HCT116 (cell line): ENCODE measurements at regions not wholly inside any gene's neighbourhood (a gene's known extent, or its start where the extent isn't known, plus 50 kb on each side); places are given as distances from the start of the nearest gene placed in this dataset.

Source experiments
- ATAC-seq: fragments of 200-7000 bp; cut with Tn5 transposase; 2 replicates; pipeline ENCODE4 v1.9.1; 2020; ENCODE audit warnings: mild to moderate bottlenecking, moderate library complexity
- BruUV-seq: library from RNA; stranded (reverse); fragments of 400-500 nt; replicated peaks from 2 replicates; lab custom pipeline; 2021; lab: Mats Ljungman, UMichigan
- CTCF ChIA-PET: fragments of 300-600 bp; sonication (Branson Sonifier 250); formaldehyde crosslinking; loops from one replicate; lab custom pipeline; 2021; ENCODE audit warnings: antibody characterized with exemption; lab: Charles Lee
- POLR2A ChIA-PET: fragments of 300-600, 350-600 bp; sonication (Branson Sonifier 250); formaldehyde crosslinking; loops from one replicate; lab custom pipeline; 2021; ENCODE audit warnings: antibody characterized with exemption; lab: Charles Lee
- RAD21 ChIA-PET, 2 experiments: fragments of 300-600 bp; sonication (Branson Sonifier 250); formaldehyde crosslinking; loops; one replicate each; lab custom pipeline; 2023; ENCODE audit warnings: low total read pairs in 2 of 2; ENCODE audit not compliant: uncharacterized antibody in 2 of 2, unreplicated experiment in 2 of 2, low non-redundant PET in 1 of 2; lab: Charles Lee
- DNase-seq: peaks from one replicate; pipeline ENCODE4 v3.0.0-alpha.2; 2010; ENCODE audit warnings: low read depth, low spot score
- H2AFZ ChIP-seq: fragments of 200-600 bp; shearing (Covaris generic), sonication (generic); 2 replicates; pipeline ENCODE4 v1.6.1; 2017; ENCODE audit warnings: low read depth, mixed run types, mixed read lengths, antibody characterized with exemption, low read length; ENCODE audit not compliant: poor library complexity, severe bottlenecking
- H3K27ac ChIP-seq: 2 replicates; pipeline ENCODE4 v1.5.1; 2012; ENCODE audit warnings: low read depth, low read length
- H3K27me3 ChIP-seq: fragments of 200-600 bp; sonication (generic); 2 replicates; pipeline ENCODE4 v1.6.1; 2016; ENCODE audit warnings: mixed run types, low read length, mixed read lengths; ENCODE audit not compliant: insufficient read depth
- H3K36me3 ChIP-seq, 2 experiments: fragments of 200-500 bp in 1 of 2; fragments of 200-600 bp in 1 of 2; sonication (Bioruptor generic) in 1 of 2; sonication (generic) in 1 of 2; 2 replicates each; pipeline versions ENCODE4 v1.5.1 to v1.6.1; 2014 to 2016; ENCODE audit warnings: low read length in 2 of 2, inconsistent platforms in 1 of 2, mixed read lengths in 1 of 2, mixed run types in 1 of 2; ENCODE audit not compliant: insufficient read depth in 2 of 2, control insufficient read depth in 1 of 2
- H3K4me1 ChIP-seq, 2 experiments: fragments of 200-600 bp in 1 of 2; sonication (generic) in 1 of 2; 2 replicates each; pipeline versions ENCODE4 v1.5.1 to v1.6.1; 2012 to 2017; ENCODE audit warnings: low read length in 2 of 2, inconsistent platforms in 1 of 2, mild to moderate bottlenecking in 1 of 2, mixed read lengths in 1 of 2, mixed run types in 1 of 2, moderate library complexity in 1 of 2; ENCODE audit not compliant: insufficient read depth in 2 of 2, control insufficient read depth in 1 of 2
- H3K4me2 ChIP-seq: fragments of 200-600 bp; sonication (generic); 2 replicates; pipeline ENCODE4 v1.6.1; 2017; ENCODE audit warnings: mixed run types, low read length, mixed read lengths
- H3K4me3 ChIP-seq, 2 experiments: fragments of 200-600 bp in 1 of 2; sonication (generic) in 1 of 2; replicated peaks in 1 of 2; 2 replicates each; pipeline ENCODE4 v1.5.1; 2011 to 2016; ENCODE audit warnings: low read length in 2 of 2, control low read depth in 1 of 2, low read depth in 1 of 2, mild to moderate bottlenecking in 1 of 2, mixed read lengths in 1 of 2, mixed run types in 1 of 2
- H3K79me2 ChIP-seq: fragments of 200-600 bp; sonication (generic); 2 replicates; pipeline ENCODE4 v1.6.1; 2017; ENCODE audit warnings: mild to moderate bottlenecking, mixed run types, low read length, moderate library complexity, mixed read lengths; ENCODE audit not compliant: insufficient read depth
- H3K9ac ChIP-seq: fragments of 200-600 bp; sonication (generic); 2 replicates; pipeline ENCODE4 v1.6.1; 2016; ENCODE audit warnings: low read length, mixed read lengths
- H3K9me2 ChIP-seq: fragments of 200-600 bp; sonication (generic), shearing (Covaris generic); 2 replicates; pipeline ENCODE4 v1.6.1; 2017; ENCODE audit warnings: mixed run types, mild to moderate bottlenecking, moderate library complexity; ENCODE audit not compliant: insufficient read depth
- H3K9me3 ChIP-seq, 2 experiments: fragments of 200-500 bp in 1 of 2; fragments of 200-600 bp in 1 of 2; sonication (Bioruptor generic) in 1 of 2; sonication (generic) in 1 of 2; 2 replicates each; pipeline ENCODE4 v1.6.1; 2014 to 2017; ENCODE audit warnings: low read length in 2 of 2, mixed read lengths in 2 of 2, inconsistent platforms in 1 of 2, low read depth in 1 of 2, mild to moderate bottlenecking in 1 of 2, mixed run types in 1 of 2, moderate library complexity in 1 of 2; ENCODE audit not compliant: control insufficient read depth in 1 of 2, insufficient read depth in 1 of 2
- H4K20me1 ChIP-seq: fragments of 200-600 bp; sonication (generic), shearing (Covaris generic); 2 replicates; pipeline ENCODE4 v1.6.1; 2017; ENCODE audit warnings: mixed run types, mild to moderate bottlenecking, moderate library complexity; ENCODE audit not compliant: insufficient read depth
- CBX3 ChIP-seq: IDR thresholded peaks from 2 replicates; pipeline ENCODE4 v1.6.1; 2012; ENCODE audit warnings: low read depth
- CEBPB ChIP-seq: IDR thresholded peaks from 2 replicates; pipeline ENCODE4 v1.6.1; 2012; ENCODE audit warnings: low read depth
- EZH2 ChIP-seq: fragments of 200-600 bp; sonication (generic); IDR thresholded peaks from 2 replicates; pipeline ENCODE4 v1.6.1; 2017; ENCODE audit warnings: antibody characterized with exemption, mixed run types
- EZH2phosphoT487 ChIP-seq: fragments of 200-600 bp; IDR thresholded peaks from 2 replicates; pipeline ENCODE4 v1.6.1; 2018; ENCODE audit warnings: antibody characterized with exemption, borderline replicate concordance
- JUND ChIP-seq: IDR thresholded peaks from 2 replicates; pipeline ENCODE4 v1.6.1; 2012
- POLR2AphosphoS5 ChIP-seq: IDR thresholded peaks from 2 replicates; pipeline ENCODE4 v1.6.1; 2011; ENCODE audit warnings: mild to moderate bottlenecking, low read depth, low read length, moderate library complexity
- RAD21 ChIP-seq: IDR thresholded peaks from 2 replicates; pipeline ENCODE4 v1.6.1; 2012; ENCODE audit warnings: low read depth, mild to moderate bottlenecking
- SIN3A ChIP-seq: IDR thresholded peaks from 2 replicates; pipeline ENCODE4 v1.6.1; 2012; ENCODE audit warnings: low read depth
- TCF7L2 ChIP-seq: IDR thresholded peaks from 2 replicates; pipeline ENCODE4 v1.7.0; 2011; ENCODE audit warnings: borderline replicate concordance, inconsistent platforms; ENCODE audit not compliant: insufficient read depth, insufficient read length; ENCODE audit errors: extremely low read depth
- ZFX ChIP-seq: fragments of 450-650 bp; IDR thresholded peaks from 2 replicates; pipeline ENCODE4 v1.6.1; 2017
- ZNF274 ChIP-seq: fragments of 200-500 bp; sonication (Bioruptor generic); IDR thresholded peaks from 2 replicates; pipeline ENCODE4 v1.6.1; 2014; ENCODE audit warnings: mild to moderate bottlenecking, low read depth, low read length, inconsistent platforms
- intact Hi-C: fragments of 100-400 bp; cut with micrococcal nuclease; formaldehyde crosslinking; loops from 2 replicates; pipeline ENCODE4 v1.10.0; 2022
- TF ChIP-seq, protein P1 (sequence below): IDR thresholded peaks from 2 replicates; pipeline ENCODE4 v1.6.1; 2012
- TF ChIP-seq, protein P2 (sequence below), 3 experiments: fragments of 200-600 bp in 1 of 3; sonication (generic) in 1 of 3; IDR thresholded peaks in 2 of 3; conservative IDR thresholded peaks in 1 of 3; 2 replicates each; pipeline ENCODE4 v1.5.1; 2012 to 2017; ENCODE audit warnings: low read depth in 2 of 3, low read length in 2 of 3, antibody characterized with exemption in 1 of 3, borderline replicate concordance in 1 of 3, control low read depth in 1 of 3, mild to moderate bottlenecking in 1 of 3, mixed read lengths in 1 of 3, mixed run types in 1 of 3, moderate library complexity in 1 of 3; ENCODE audit not compliant: insufficient read depth in 1 of 3

DNA sequence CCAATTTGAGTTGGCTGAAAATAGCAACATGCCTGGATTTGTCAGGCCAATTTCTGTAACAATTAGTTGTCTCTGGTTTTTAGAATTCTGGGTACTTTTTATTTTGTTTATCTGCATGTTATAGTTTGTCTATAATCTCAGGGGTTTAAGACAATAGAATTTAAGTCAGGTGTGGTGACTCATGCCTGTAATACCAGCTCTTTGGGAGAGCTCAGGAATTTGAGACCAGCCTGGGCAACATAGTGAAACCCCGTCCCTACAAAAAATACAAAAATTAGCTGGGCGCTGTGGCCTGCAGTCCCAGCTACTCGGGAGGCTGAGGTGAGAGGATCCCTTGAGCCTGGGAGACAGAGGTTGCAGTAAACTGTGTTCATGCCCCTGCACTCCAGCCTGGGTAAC, 114.4 kb upstream of the GLS start:
- intact Hi-C loops: no loop called here
- Histone ChIP-seq H3K36me3 (no peaks in the 10 kb centered on the region), H3K79me2 (no peaks in the 10 kb centered on the region), H3K27me3 (no peaks in the 10 kb centered on the region), H3K4me2 (peak overlapping the region; percentile 11), H3K27ac (no peak overlapping the region), H3K4me3 (no peak overlapping the region), H3K4me1 (peaks cover 0 to 16% of the 10 kb centered on the region in 2 experiments; a peak in 2 of 4 replicates), H3K9me3 (no peaks in the 10 kb centered on the region), H3K9ac (no peak overlapping the region), H3K9me2 (no peaks in the 10 kb centered on the region), H2AFZ (peak overlapping the region; percentile 83), H4K20me1 (no peaks in the 10 kb centered on the region)
- TF ChIP-seq JUND (no peak; the same call in 1 of the 2 replicates), RAD21 (no peak), CEBPB (no peak), SIN3A (no peak), EZH2phosphoT487 (no peak), ZFX (no peak), EZH2 (no peak), POLR2AphosphoS5 (no peak), ZNF274 (no peak), TCF7L2 (no peak), CBX3 (no peak)
- TF ChIP-seq, protein P1, sequence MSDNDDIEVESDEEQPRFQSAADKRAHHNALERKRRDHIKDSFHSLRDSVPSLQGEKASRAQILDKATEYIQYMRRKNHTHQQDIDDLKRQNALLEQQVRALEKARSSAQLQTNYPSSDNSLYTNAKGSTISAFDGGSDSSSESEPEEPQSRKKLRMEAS: no peak
- TF ChIP-seq, protein P2, sequence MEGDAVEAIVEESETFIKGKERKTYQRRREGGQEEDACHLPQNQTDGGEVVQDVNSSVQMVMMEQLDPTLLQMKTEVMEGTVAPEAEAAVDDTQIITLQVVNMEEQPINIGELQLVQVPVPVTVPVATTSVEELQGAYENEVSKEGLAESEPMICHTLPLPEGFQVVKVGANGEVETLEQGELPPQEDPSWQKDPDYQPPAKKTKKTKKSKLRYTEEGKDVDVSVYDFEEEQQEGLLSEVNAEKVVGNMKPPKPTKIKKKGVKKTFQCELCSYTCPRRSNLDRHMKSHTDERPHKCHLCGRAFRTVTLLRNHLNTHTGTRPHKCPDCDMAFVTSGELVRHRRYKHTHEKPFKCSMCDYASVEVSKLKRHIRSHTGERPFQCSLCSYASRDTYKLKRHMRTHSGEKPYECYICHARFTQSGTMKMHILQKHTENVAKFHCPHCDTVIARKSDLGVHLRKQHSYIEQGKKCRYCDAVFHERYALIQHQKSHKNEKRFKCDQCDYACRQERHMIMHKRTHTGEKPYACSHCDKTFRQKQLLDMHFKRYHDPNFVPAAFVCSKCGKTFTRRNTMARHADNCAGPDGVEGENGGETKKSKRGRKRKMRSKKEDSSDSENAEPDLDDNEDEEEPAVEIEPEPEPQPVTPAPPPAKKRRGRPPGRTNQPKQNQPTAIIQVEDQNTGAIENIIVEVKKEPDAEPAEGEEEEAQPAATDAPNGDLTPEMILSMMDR (IDR thresholded peaks at IDR 0.05 in 2 of 3, conservative IDR thresholded peaks at IDR 0.05 in 1 of 3; ENCODE audit: borderline replicate concordance in 1 of 3, insufficient read depth in 1 of 3, low read depth in 2 of 3, low read length in 2 of 3): no peak
- CTCF ChIA-PET: interaction anchor here (1.4 kb wide), 1 partner anchor 88 kb away, joined by 3 read pairs; no protein-coding TSS in a partner anchor
- no peak for DNase-seq
- POLR2A ChIA-PET: no interaction called here
- ATAC-seq: peak; percentile 47
- RAD21 ChIA-PET: no interaction called here
- no TSS peak for BruUV-seq
